ENCODE measurements at regions not wholly inside any gene's neighbourhood (a gene's known extent, or its start where the extent isn't known, plus 50 kb on each side); places are given as distances from the start of the nearest gene placed in this dataset.

DNA sequence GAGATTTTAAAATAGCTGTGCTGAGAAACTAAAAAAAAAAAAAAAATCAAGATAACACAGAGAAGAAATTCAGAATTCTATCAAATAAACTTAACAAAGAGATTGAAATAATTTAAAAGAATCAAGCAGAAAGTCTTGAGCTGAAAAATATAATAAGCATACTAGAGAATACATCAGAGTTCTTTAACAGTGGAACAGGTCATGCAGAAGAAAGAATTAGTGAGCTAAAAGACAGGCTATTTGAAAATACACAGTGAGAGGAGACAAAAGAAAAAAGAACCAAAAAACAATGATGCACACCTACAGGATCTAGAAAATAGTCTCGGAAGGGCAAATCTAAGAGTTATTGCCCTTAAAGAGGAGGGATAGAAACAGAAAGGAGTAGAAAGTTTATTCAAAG lies 548.1 kb downstream of the ADCYAP1 start:
- Histone ChIP-seq H3K79me2 (ENCODE audit: insufficient read depth, low read length) (no peaks in the 10 kb centered on the region), H3K27ac (ENCODE audit: low read depth, low read length) (no peak overlapping the region), H3K9ac (ENCODE audit: low read length) (no peak overlapping the region), H4K20me1 (ENCODE audit: insufficient read depth) (no peaks in the 10 kb centered on the region), H3K9me3 (ENCODE audit: control insufficient read depth in 1 of 2, insufficient read depth in 1 of 2, low read depth in 1 of 2, low read length in 2 of 2) (no peaks in the 10 kb centered on the region), H3K36me3 (ENCODE audit: control insufficient read depth in 1 of 2, insufficient read depth in 2 of 2, low read length in 2 of 2) (no peaks in the 10 kb centered on the region), H3K9me2 (ENCODE audit: insufficient read depth) (no peaks in the 10 kb centered on the region), H2AFZ (ENCODE audit: low read depth, low read length, poor library complexity, severe bottlenecking) (no peak overlapping the region), H3K4me2 (ENCODE audit: low read length) (no peak overlapping the region), H3K27me3 (ENCODE audit: insufficient read depth, low read length) (no peaks in the 10 kb centered on the region), H3K4me3 (replicated peaks in 1 of 2; ENCODE audit: low read depth in 1 of 2, low read length in 2 of 2) (no peak overlapping the region), H3K4me1 (ENCODE audit: control insufficient read depth in 1 of 2, insufficient read depth in 2 of 2, low read length in 2 of 2) (no peaks in the 10 kb centered on the region)
- no peak for TF ChIP-seq EZH2 (IDR thresholded peaks at IDR 0.05)
- no peak for TF ChIP-seq REST (IDR thresholded peaks at IDR 0.05; ENCODE audit: low read depth)
- no peak for TF ChIP-seq SIN3A (IDR thresholded peaks at IDR 0.05; ENCODE audit: low read depth)
- no peak for TF ChIP-seq EZH2phosphoT487 (IDR thresholded peaks at IDR 0.05; ENCODE audit: borderline replicate concordance)
- no peak for TF ChIP-seq POLR2A (IDR thresholded peaks at IDR 0.05; ENCODE audit: borderline replicate concordance, extremely low read depth, insufficient read depth, insufficient read length)
- TF ChIP-seq ELF1 (IDR thresholded peaks at IDR 0.05; ENCODE audit: borderline replicate concordance, low read depth): no peak
- TF ChIP-seq POLR2AphosphoS5 (IDR thresholded peaks at IDR 0.05; ENCODE audit: low read depth, low read length): no peak
- TF ChIP-seq EGR1 (IDR thresholded peaks at IDR 0.05; ENCODE audit: low read depth): no peak
- TF ChIP-seq, protein P1, sequence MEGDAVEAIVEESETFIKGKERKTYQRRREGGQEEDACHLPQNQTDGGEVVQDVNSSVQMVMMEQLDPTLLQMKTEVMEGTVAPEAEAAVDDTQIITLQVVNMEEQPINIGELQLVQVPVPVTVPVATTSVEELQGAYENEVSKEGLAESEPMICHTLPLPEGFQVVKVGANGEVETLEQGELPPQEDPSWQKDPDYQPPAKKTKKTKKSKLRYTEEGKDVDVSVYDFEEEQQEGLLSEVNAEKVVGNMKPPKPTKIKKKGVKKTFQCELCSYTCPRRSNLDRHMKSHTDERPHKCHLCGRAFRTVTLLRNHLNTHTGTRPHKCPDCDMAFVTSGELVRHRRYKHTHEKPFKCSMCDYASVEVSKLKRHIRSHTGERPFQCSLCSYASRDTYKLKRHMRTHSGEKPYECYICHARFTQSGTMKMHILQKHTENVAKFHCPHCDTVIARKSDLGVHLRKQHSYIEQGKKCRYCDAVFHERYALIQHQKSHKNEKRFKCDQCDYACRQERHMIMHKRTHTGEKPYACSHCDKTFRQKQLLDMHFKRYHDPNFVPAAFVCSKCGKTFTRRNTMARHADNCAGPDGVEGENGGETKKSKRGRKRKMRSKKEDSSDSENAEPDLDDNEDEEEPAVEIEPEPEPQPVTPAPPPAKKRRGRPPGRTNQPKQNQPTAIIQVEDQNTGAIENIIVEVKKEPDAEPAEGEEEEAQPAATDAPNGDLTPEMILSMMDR (IDR thresholded peaks at IDR 0.05 in 2 of 3, conservative IDR thresholded peaks at IDR 0.05 in 1 of 3; ENCODE audit: borderline replicate concordance in 1 of 3, insufficient read depth in 1 of 3, low read depth in 2 of 3, low read length in 2 of 3): no peak
- TF ChIP-seq, protein P2, sequence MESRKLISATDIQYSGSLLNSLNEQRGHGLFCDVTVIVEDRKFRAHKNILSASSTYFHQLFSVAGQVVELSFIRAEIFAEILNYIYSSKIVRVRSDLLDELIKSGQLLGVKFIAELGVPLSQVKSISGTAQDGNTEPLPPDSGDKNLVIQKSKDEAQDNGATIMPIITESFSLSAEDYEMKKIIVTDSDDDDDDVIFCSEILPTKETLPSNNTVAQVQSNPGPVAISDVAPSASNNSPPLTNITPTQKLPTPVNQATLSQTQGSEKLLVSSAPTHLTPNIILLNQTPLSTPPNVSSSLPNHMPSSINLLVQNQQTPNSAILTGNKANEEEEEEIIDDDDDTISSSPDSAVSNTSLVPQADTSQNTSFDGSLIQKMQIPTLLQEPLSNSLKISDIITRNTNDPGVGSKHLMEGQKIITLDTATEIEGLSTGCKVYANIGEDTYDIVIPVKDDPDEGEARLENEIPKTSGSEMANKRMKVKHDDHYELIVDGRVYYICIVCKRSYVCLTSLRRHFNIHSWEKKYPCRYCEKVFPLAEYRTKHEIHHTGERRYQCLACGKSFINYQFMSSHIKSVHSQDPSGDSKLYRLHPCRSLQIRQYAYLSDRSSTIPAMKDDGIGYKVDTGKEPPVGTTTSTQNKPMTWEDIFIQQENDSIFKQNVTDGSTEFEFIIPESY (IDR thresholded peaks at IDR 0.05; ENCODE audit: extremely low read depth, insufficient replicate concordance, low read length): no peak
- no peak for TF ChIP-seq ZFX (IDR thresholded peaks at IDR 0.05)
- TF ChIP-seq RAD21 (IDR thresholded peaks at IDR 0.05; ENCODE audit: low read depth): no peak
- no peak for TF ChIP-seq CBX3 (IDR thresholded peaks at IDR 0.05; ENCODE audit: low read depth)
- no peak for TF ChIP-seq ZNF274 (IDR thresholded peaks at IDR 0.05; ENCODE audit: low read depth, low read length)
- no peak for TF ChIP-seq TCF7L2 (IDR thresholded peaks at IDR 0.05; ENCODE audit: borderline replicate concordance, extremely low read depth, insufficient read depth, insufficient read length)
- TF ChIP-seq, protein P3, sequence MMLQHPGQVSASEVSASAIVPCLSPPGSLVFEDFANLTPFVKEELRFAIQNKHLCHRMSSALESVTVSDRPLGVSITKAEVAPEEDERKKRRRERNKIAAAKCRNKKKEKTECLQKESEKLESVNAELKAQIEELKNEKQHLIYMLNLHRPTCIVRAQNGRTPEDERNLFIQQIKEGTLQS (IDR thresholded peaks at IDR 0.05): no peak
- TF ChIP-seq, protein P4, sequence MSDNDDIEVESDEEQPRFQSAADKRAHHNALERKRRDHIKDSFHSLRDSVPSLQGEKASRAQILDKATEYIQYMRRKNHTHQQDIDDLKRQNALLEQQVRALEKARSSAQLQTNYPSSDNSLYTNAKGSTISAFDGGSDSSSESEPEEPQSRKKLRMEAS (IDR thresholded peaks at IDR 0.05): no peak
- no peak for TF ChIP-seq JUND (IDR thresholded peaks at IDR 0.05)
- no peak for TF ChIP-seq YY1 (IDR thresholded peaks at IDR 0.05; ENCODE audit: extremely low read depth, insufficient replicate concordance, low read depth, low read length)
- no peak for TF ChIP-seq SRF (IDR thresholded peaks at IDR 0.05; ENCODE audit: low read depth)
- DNase-seq (ENCODE audit: low read depth, low spot score): no peak
- CTCF ChIA-PET: no interaction called here
- BruUV-seq (replicated peaks): no TSS peak
- no peak for ATAC-seq
- POLR2A ChIA-PET: no interaction called here
- intact Hi-C loops (cut with micrococcal nuclease): no loop called here
- RAD21 ChIA-PET (ENCODE audit: low non-redundant PET in 1 of 2, low total read pairs in 2 of 2, uncharacterized antibody in 2 of 2, unreplicated experiment in 2 of 2): no interaction called here
